CD4-positive, CD25-positive, alpha-beta regulatory T cell (primary cell): ENCODE measurements at regions not wholly inside any gene's neighbourhood (a gene's known extent, or its start where the extent isn't known, plus 50 kb on each side); places are given as distances from the start of the nearest gene placed in this dataset.

Experiments used
- ATAC-seq, 2 donors: fragments of 150-1000 bp; cut with Tn5 transposase; one replicate each; pipeline ENCODE4 v1.10.0; 2021; ENCODE audit warnings: low read depth in 2 of 2, moderate number of reproducible peaks in 2 of 2, moderate library complexity in 1 of 2
- DNase-seq, 3 donors: peaks; one replicate each; pipeline versions ENCODE4 v3.0.0 to v3.0.0-alpha.2; 2012 to 2022; ENCODE audit warnings: mixed read lengths in 1 of 3
- H3K27ac ChIP-seq: one replicate; pipeline ENCODE4 v1.7.0; 2013; ENCODE audit warnings: mild to moderate bottlenecking, low read length; ENCODE audit not compliant: insufficient read depth, poor library complexity, severe bottlenecking
- H3K27me3 ChIP-seq: one replicate; pipeline ENCODE4 v1.7.0; 2013; ENCODE audit warnings: low read length; ENCODE audit not compliant: control insufficient read depth, insufficient read depth
- H3K36me3 ChIP-seq: one replicate; pipeline ENCODE4 v1.7.0; 2013; ENCODE audit warnings: mild to moderate bottlenecking, low read length, moderate library complexity; ENCODE audit not compliant: control insufficient read depth, insufficient read depth
- H3K4me1 ChIP-seq: 2 replicates; pipeline ENCODE4 v1.7.0; 2013; ENCODE audit warnings: mild to moderate bottlenecking, low read length; ENCODE audit not compliant: insufficient read depth, control insufficient read depth, poor library complexity, severe bottlenecking
- H3K4me3 ChIP-seq: one replicate; pipeline ENCODE4 v1.7.0; 2013; ENCODE audit warnings: low read depth, mild to moderate bottlenecking, low read length, moderate library complexity
- H3K9me3 ChIP-seq, 2 experiments: 1 replicate in 1 of 2; 2 replicates in 1 of 2; pipeline ENCODE4 v1.7.0; 2013; ENCODE audit warnings: low read length in 2 of 2, mild to moderate bottlenecking in 1 of 2, moderate library complexity in 1 of 2; ENCODE audit not compliant: control insufficient read depth in 2 of 2
- H3K27ac Mint-ChIP-seq, 3 donors: one replicate each; pipeline ENCODE4 v1.8.0; 2020 to 2022; ENCODE audit warnings: mild to moderate bottlenecking in 3 of 3, mixed read lengths in 3 of 3, moderate library complexity in 2 of 3
- H3K27me3 Mint-ChIP-seq: one replicate; pipeline ENCODE4 v1.8.0; 2022; ENCODE audit warnings: mild to moderate bottlenecking, mixed read lengths
- H3K36me3 Mint-ChIP-seq: one replicate; pipeline ENCODE4 v1.8.0; 2020; ENCODE audit warnings: mixed read lengths
- H3K4me1 Mint-ChIP-seq, 4 donors: one replicate each; pipeline ENCODE4 v1.8.0; 2020 to 2022; ENCODE audit warnings: mixed read lengths in 4 of 4, mild to moderate bottlenecking in 1 of 4
- H3K4me3 Mint-ChIP-seq, 4 donors: one replicate each; pipeline ENCODE4 v1.8.0; 2020 to 2022; ENCODE audit warnings: mild to moderate bottlenecking in 4 of 4, mixed read lengths in 4 of 4, moderate library complexity in 3 of 4
- H3K9me3 Mint-ChIP-seq, 7 donors: one replicate each; pipeline ENCODE4 v1.8.0; 2020 to 2022; ENCODE audit warnings: mixed read lengths in 7 of 7, mild to moderate bottlenecking in 3 of 7, moderate library complexity in 2 of 7

DNA sequence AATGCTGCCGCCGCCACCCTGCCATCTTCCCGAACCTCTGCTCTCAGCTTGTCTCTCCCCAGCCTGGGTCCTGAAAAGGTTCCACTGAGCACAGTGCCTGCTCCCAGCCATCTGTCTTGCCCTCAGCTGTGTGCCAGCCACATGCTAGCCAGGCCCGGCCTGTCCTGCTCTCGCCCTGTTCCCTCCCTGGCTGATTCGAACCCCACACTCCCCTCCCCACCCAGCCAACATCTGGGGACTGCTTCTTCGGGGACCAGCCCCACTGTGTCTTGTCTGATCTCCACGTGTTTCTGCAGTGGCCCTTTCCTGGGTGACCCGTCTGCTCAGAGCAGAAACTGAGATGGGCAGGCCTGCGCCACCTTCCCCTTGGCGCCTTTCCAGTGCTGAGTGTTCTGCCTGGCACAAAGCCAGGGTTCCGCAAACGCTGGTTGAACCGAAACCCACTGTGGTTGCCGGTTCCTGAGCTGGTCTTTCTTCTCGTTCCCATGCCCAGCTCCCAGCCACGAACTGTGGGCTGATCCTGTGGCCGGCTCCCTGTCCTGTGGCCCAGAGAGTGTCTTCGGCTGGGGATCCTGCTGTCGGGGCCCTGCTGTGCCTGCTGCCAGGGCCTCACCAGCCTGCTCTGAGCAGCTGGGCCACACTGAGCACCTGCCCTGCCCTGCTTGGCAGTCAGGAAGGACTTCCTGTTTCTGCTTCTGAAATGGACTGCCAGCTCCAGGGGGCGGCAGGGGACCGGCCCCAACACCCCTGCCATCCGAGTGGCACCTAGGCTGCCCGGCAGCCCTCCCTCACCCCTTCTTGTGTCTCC is 62.7 kb upstream of the KLF13 start:
- no peaks in the 10 kb centered on the region for H3K27me3 Mint-ChIP-seq
- peak overlapping the region; percentile 96 to 100 (median 97) for H3K27ac Mint-ChIP-seq
- ATAC-seq, result peak; percentile 74 to 76
- Histone ChIP-seq H3K27ac (peak overlapping the region; percentile 91), H3K4me1 (peaks cover 74% of the 10 kb centered on the region), H3K36me3 (no peaks in the 10 kb centered on the region), H3K9me3 (no peaks in the 10 kb centered on the region), H3K27me3 (no peaks in the 10 kb centered on the region), H3K4me3 (no peak overlapping the region)
- H3K9me3 Mint-ChIP-seq, result no peaks in the 10 kb centered on the region
- H3K4me1 Mint-ChIP-seq, result peaks cover 13 to 92% (median 65%) of the 10 kb centered on the region in 4 donors
- no peaks in the 10 kb centered on the region for H3K36me3 Mint-ChIP-seq
- peak overlapping the region; percentile 65 to 92 (median 82) for H3K4me3 Mint-ChIP-seq
- peak; percentile 59 to 92 (median 76) for DNase-seq

DNA sequence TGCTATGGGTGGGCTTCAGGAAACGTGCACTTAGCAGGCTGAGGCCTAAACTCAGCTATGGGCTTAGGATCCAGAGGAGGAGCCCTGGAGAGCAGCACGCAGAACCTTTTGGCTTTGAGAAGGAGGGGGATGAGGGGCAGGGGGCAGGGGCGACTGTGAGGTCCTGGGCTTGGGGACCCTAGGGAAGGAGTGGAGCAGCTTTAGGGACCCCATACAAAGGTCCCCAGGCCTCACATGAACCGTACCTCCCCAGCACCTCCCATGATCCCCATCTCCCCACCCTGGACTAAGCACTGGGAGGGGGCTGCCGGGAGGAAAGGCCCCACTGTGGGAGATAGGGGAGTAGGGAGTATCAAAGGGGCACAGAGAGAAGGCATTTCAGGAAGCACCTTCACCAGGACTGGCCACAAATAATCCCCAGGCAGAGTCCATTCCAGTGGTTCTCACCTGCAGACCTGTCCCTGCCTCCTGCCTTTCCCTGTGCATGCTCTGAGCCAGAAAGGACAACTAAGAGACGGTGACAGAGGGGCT is 62.0 kb upstream of the KLF13 start:
- H3K4me1 ChIP-seq, result peaks cover 81% of the 10 kb centered on the region
- peak overlapping the region; percentile 91 for H3K27ac ChIP-seq
- peak overlapping the region; percentile 65 to 92 (median 82) for H3K4me3 Mint-ChIP-seq
- H3K9me3 ChIP-seq, result no peaks in the 10 kb centered on the region
- no peak for ATAC-seq
- H3K27me3 ChIP-seq, result no peaks in the 10 kb centered on the region
- H3K4me3 ChIP-seq, result no peak overlapping the region
- H3K36me3 ChIP-seq, result no peaks in the 10 kb centered on the region
- no peaks in the 10 kb centered on the region for H3K27me3 Mint-ChIP-seq
- H3K36me3 Mint-ChIP-seq, result no peaks in the 10 kb centered on the region
- no peaks in the 10 kb centered on the region for H3K9me3 Mint-ChIP-seq
- DNase-seq, result no peak
- H3K4me1 Mint-ChIP-seq, result peaks cover 13 to 93% (median 65%) of the 10 kb centered on the region in 4 donors
- peak overlapping the region; percentile 96 to 100 (median 97) for H3K27ac Mint-ChIP-seq

DNA sequence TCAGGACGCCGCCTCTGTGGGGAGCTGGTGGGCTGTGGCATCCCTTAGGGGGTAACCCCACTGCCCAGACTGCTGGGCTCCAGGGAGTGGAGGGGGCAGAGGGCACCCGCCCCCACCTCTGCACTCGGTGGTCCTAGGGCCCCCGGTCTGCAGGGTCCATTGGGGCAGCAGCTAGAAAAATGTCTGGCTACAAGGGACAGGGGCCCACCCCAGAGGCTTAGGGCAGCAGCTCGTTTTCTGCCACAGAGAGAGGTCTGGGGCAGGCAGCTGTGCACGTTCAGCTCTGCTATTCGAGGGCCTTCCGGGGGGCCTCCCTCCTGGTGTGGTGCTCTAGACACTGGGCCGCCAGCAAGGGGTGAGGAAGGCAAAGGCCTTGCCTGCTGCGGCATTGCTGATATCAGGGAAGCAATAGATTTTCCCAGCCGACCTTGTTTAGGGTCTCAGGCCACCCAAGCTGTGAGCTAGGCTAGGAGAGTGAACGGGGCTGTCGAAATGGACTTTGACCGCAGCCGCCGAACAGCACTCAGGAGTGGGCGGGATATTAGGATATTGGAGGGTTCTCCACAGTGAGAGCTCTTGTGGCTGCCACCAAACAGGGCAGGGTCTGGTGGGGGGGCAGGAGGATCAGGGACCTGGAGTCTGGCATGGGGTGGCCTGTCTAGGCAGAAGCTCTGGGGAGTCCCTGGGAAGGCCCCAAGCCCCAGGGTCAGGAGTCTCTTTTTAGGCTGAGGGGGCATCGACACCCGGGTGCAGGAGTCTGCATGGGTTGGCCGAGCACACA is 61.4 kb upstream of the KLF13 start:
- H3K4me1 ChIP-seq, result peaks cover 84% of the 10 kb centered on the region
- peak overlapping the region; percentile 91 for H3K27ac ChIP-seq
- Mint-ChIP-seq H3K36me3 (no peaks in the 10 kb centered on the region), H3K4me1 (peaks cover 16 to 99% (median 71%) of the 10 kb centered on the region in 4 donors), H3K9me3 (peaks cover 0 to 1% (median 0%) of the 10 kb centered on the region in 7 donors), H3K4me3 (peak overlapping the region; percentile 74 to 92 (median 82)), H3K27me3 (no peaks in the 10 kb centered on the region), H3K27ac (peak overlapping the region; percentile 95 to 100 (median 97))
- no peaks in the 10 kb centered on the region for H3K36me3 ChIP-seq
- no peaks in the 10 kb centered on the region for H3K9me3 ChIP-seq
- ATAC-seq (no peak), DNase-seq (no peak)
- H3K4me3 ChIP-seq, result no peak overlapping the region
- no peaks in the 10 kb centered on the region for H3K27me3 ChIP-seq

DNA sequence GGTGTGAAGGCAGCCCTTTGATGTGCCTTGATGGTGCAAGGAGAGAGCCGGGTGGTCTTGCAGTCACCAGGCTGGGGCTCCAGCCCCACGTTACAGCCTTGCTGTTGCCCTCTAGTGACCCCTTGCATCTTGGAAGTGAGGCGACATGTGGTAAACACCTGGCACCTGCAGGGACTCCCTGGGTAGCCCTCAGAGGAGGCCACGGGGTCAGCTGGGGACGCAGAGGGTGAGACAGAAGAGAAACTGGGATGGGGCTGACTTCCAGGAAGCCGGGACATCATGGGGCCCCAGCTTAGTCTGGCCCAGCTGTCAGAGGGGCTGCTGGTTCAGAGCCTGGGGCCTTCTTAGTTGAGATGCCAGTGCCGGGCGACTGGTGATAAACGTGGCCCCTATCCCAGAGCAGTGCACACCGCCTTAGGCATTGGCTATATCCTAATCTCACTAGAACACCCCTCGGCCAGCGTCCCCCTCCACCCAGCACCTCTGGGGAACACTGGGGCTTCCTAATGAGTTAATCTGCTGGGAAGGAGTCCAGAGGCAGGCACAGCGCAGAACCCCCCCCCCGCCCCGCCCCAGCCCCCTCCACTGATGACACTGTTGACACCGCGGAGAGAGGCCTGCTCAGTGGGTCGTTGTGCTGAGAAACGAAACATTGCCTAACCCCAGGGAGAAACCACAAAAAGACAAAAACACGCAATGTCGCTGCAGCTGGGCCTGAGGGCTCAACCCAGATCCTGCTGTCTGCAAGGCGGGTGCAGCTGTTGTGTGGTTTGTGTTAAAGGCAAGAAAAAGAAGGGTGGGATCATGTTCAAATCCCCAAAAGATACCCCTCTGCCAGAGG is 60.5 kb upstream of the KLF13 start:
- Mint-ChIP-seq H3K9me3 (peaks cover 0 to 1% (median 0%) of the 10 kb centered on the region in 7 donors), H3K27me3 (no peaks in the 10 kb centered on the region), H3K36me3 (no peaks in the 10 kb centered on the region), H3K4me1 (peaks cover 16 to 100% (median 74%) of the 10 kb centered on the region in 4 donors), H3K4me3 (peak overlapping the region; percentile 74 to 92 (median 82)), H3K27ac (peak overlapping the region; percentile 95 to 100 (median 97))
- Histone ChIP-seq H3K9me3 (no peaks in the 10 kb centered on the region), H3K4me1 (peaks cover 90% of the 10 kb centered on the region), H3K4me3 (peak overlapping the region; percentile 39), H3K27ac (peak overlapping the region; percentile 91), H3K36me3 (no peaks in the 10 kb centered on the region), H3K27me3 (no peaks in the 10 kb centered on the region)
- ATAC-seq (peak; percentile 79 to 84), DNase-seq (peak; percentile 44 to 97 (median 87))

DNA sequence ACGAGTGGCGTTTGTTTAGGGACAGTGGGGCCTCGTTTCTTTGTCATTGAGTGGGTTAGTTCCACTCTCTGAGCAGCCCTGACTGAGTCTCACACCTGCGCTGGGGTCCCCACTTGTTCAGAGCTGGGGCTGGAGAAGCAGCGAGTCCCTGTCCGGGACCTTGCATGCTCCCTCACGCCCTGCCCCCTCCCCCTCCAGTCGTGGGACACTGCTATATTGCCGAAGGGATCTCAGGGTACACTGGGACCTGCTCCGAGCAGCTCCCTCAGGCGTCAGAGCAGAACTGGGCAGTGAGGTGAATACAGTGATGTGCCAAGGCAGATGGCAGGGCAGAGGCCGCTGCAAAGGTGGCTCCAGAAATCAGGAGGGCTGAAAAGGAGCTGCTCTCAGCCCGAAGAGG is 59.9 kb upstream of the KLF13 start:
- no peak for ATAC-seq
- Mint-ChIP-seq H3K36me3 (no peaks in the 10 kb centered on the region), H3K27me3 (no peaks in the 10 kb centered on the region), H3K27ac (peak overlapping the region; percentile 95 to 100 (median 97)), H3K4me1 (peaks cover 11 to 99% (median 71%) of the 10 kb centered on the region in 4 donors), H3K9me3 (peaks cover 0 to 1% (median 0%) of the 10 kb centered on the region in 7 donors), H3K4me3 (peak overlapping the region; percentile 74 to 92 (median 82))
- Histone ChIP-seq H3K4me3 (peak overlapping the region; percentile 39), H3K4me1 (peaks cover 96% of the 10 kb centered on the region), H3K36me3 (no peaks in the 10 kb centered on the region), H3K9me3 (no peaks in the 10 kb centered on the region), H3K27ac (peak overlapping the region; percentile 91), H3K27me3 (no peaks in the 10 kb centered on the region)
- DNase-seq, result no peak

DNA sequence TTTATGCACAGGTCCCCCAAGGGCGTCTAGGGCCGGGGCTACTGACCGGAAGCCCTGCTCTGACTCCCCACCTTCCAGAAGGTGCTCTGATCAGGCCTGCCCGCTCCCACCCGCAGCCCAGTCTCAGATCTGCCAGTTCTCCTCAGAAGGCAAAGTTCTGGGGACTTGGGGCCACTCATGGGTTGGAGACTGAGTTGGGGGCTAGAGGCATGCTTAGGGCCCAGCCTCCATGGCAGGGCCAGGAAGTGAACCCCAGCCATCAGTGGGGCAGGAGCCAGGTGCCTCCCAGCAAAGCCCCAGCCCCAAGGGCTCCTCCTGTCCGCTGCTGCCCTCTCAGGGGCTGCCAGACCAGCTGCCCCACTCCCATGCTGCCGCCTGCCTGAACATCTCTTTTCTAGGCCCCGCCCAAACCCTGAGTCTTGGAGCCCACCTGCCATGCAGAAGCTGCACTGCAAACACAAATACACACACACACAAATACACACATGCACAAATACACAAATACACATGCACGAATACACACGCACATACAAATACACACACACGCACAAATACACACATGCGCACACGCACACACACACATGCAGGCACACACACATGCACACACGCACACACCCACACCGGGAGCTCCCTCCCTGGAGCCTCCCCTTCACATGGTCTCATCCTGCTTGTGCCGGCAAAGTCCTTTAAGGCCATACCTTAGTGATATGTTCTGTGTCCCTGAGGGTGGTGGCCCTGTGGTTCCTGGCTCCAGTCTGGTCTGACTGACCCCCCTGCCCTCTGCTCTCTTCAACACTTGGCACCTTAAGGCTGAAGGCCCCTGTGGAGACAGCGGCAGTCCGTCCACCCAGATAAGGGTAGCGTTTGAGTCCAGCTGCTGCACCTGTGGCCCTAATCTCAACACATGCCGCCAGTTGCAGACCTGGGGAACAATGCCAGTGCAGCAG is 59.2 kb upstream of the KLF13 start:
- Histone ChIP-seq H3K36me3 (no peaks in the 10 kb centered on the region), H3K27ac (peak overlapping the region; percentile 91), H3K27me3 (no peaks in the 10 kb centered on the region), H3K9me3 (no peaks in the 10 kb centered on the region), H3K4me1 (peaks cover 91% of the 10 kb centered on the region), H3K4me3 (no peak overlapping the region)
- Mint-ChIP-seq H3K4me3 (peak overlapping the region; percentile 8 to 92 (median 65)), H3K36me3 (no peaks in the 10 kb centered on the region), H3K9me3 (peaks cover 0 to 1% (median 0%) of the 10 kb centered on the region in 7 donors), H3K27ac (peak overlapping the region; percentile 95 to 100 (median 97)), H3K4me1 (peaks cover 9 to 98% (median 64%) of the 10 kb centered on the region in 4 donors), H3K27me3 (no peaks in the 10 kb centered on the region)
- ATAC-seq, result no peak
- peak in 1 of 3 donors; percentile 32 for DNase-seq
